Ovary (tissue), 7 donors: ENCODE measurements at regions not wholly inside any gene's neighbourhood (a gene's known extent, or its start where the extent isn't known, plus 50 kb on each side); places are given as distances from the start of the nearest gene placed in this dataset.

Experiments
- DNase-seq, 5 donors: peaks; one replicate each; pipeline ENCODE4 v3.0.0-alpha.2; 2019 to 2020
- H3K27ac ChIP-seq, 2 donors: fragments of 200-600 bp; one replicate each; pipeline versions ENCODE4 v1.5.1 to v1.8.0; 2019 to 2022
- H3K27me3 ChIP-seq: fragments of 200-600 bp; one replicate; pipeline ENCODE4 v1.8.0; 2022
- H3K36me3 ChIP-seq: fragments of 200-600 bp; sonication (generic); one replicate; pipeline ENCODE4 v1.5.1; 2019
- H3K4me1 ChIP-seq: one replicate; pipeline ENCODE4 v1.8.1; 2013; ENCODE audit warnings: mild to moderate bottlenecking, moderate library complexity; ENCODE audit not compliant: insufficient read depth
- H3K4me3 ChIP-seq: fragments of 200-600 bp; sonication (generic); one replicate; pipeline ENCODE4 v1.5.1; 2017
- H3K9me3 ChIP-seq, 2 donors: fragments of 200-600 bp in 1 of 2; sonication (generic) in 1 of 2; one replicate each; pipeline versions ENCODE4 v1.5.1 to v1.8.1; 2013 to 2019; ENCODE audit warnings: mild to moderate bottlenecking in 1 of 2, moderate library complexity in 1 of 2
- CTCF ChIP-seq, 3 donors: fragments of 450-650 bp in 2 of 3; fragments of 200-600 bp in 1 of 3; IDR thresholded peaks; one replicate each; pipeline versions ENCODE4 v1.5.1 to v1.8.0; 2016 to 2022; ENCODE audit warnings: antibody characterized with exemption in 3 of 3, mild to moderate bottlenecking in 1 of 3
- EP300 ChIP-seq: sonication (generic); formaldehyde crosslinking; IDR thresholded peaks from one replicate; pipeline ENCODE4 v1.6.1; 2017; ENCODE audit warnings: antibody characterized with exemption
- POLR2A ChIP-seq: fragments of 450-650 bp; IDR thresholded peaks from one replicate; pipeline ENCODE4 v1.6.1; 2017; ENCODE audit warnings: antibody characterized with exemption, mild to moderate bottlenecking, moderate library complexity
- WGBS, 3 donors: extraction: QIAGEN DNeasy Blood & Tissue Kit in 1 of 3; methylation state at CpG; one replicate each; pipeline versions ENCODE4 v1.1.5 to v1.1.7; 2013 to 2017; 5-methylcytosine and 5-hydroxymethylcytosine counted together
- intact Hi-C, 4 donors: fragments of 100-400 bp; cut with DNase I; formaldehyde crosslinking; loops; one replicate each; pipeline versions ENCODE4 v1.11.0 to v1.15.1; 2022 to 2023
- donor health status: DM: no; HTN: no; CAD: no; lungs with moderate emphysema.
- donor health status: DM: no; HTN: no; CAD: no.
- donor health status: Bipolar disorder and iron deficiency.
- donor health status: DM: no; HTN: no; CAD: no.
- donor health status: DM: yes; HTN: yes; CAD: no.

GRCh38 chr13:83634601-83635000, 247.7 kb downstream of the SLITRK1 start:
- no peak overlapping the region for H3K4me3 ChIP-seq
- 58 to 82% (median 67%) methylated on average over 2 of the region's 2 CpGs for WGBS, 3 donors
- no peaks in the 10 kb centered on the region for H3K27me3 ChIP-seq
- intact Hi-C loops = no loop called here
- H3K27ac ChIP-seq = no peak overlapping the region
- H3K36me3 ChIP-seq = no peaks in the 10 kb centered on the region
- DNase-seq = no peak
- no peaks in the 10 kb centered on the region for H3K4me1 ChIP-seq
- H3K9me3 ChIP-seq = no peaks in the 10 kb centered on the region
- TF ChIP-seq POLR2A (no peak), EP300 (no peak), CTCF (IDR thresholded peaks at IDR 0.05) (no peak)

GRCh38 chr13:83633746-83634145, 248.5 kb downstream of the SLITRK1 start:
- no peak overlapping the region for H3K27ac ChIP-seq
- no peaks in the 10 kb centered on the region for H3K27me3 ChIP-seq
- no peaks in the 10 kb centered on the region for H3K4me1 ChIP-seq
- no peaks in the 10 kb centered on the region for H3K9me3 ChIP-seq
- intact Hi-C loops = no loop called here
- no peak overlapping the region for H3K4me3 ChIP-seq
- no peak for TF ChIP-seq POLR2A
- TF ChIP-seq EP300 = no peak
- TF ChIP-seq CTCF (IDR thresholded peaks at IDR 0.05) = no peak
- H3K36me3 ChIP-seq = no peaks in the 10 kb centered on the region
- WGBS, 3 donors = 51 to 58% (median 53%) methylated on average over 2 of the region's 2 CpGs
- no peak for DNase-seq

GRCh38 chr13:83622422-83622784, 259.9 kb downstream of the SLITRK1 start:
- Histone ChIP-seq H3K36me3 (no peaks in the 10 kb centered on the region), H3K4me3 (no peak overlapping the region), H3K9me3 (no peaks in the 10 kb centered on the region), H3K4me1 (no peaks in the 10 kb centered on the region), H3K27me3 (no peaks in the 10 kb centered on the region), H3K27ac (no peak overlapping the region)
- intact Hi-C loops = no loop called here
- no peak for DNase-seq
- TF ChIP-seq EP300 (no peak), CTCF (IDR thresholded peaks at IDR 0.05) (no peak), POLR2A (no peak)
- 61 to 81% (median 66%) methylated on average over 2 of the region's 2 CpGs for WGBS, 3 donors

GRCh38 chr13:83621765-83622421, 260.4 kb downstream of the SLITRK1 start:
- no peak for TF ChIP-seq CTCF (IDR thresholded peaks at IDR 0.05)
- no peak for TF ChIP-seq EP300
- no peak for TF ChIP-seq POLR2A
- intact Hi-C loops = no loop called here

More at GRCh38 chr13:83621765-83622421, 260.4 kb downstream of the SLITRK1 start:
- Histone ChIP-seq H3K27me3 (no peaks in the 10 kb centered on the region), H3K4me1 (no peaks in the 10 kb centered on the region), H3K27ac (no peak overlapping the region), H3K36me3 (no peaks in the 10 kb centered on the region), H3K9me3 (no peaks in the 10 kb centered on the region), H3K4me3 (no peak overlapping the region)
- DNase-seq = no peak
- 87 to 92% (median 89%) methylated on average over 10 of the region's 10 CpGs for WGBS, 3 donors
